K562 (cell line): ENCODE measurements at regions not wholly inside any gene's neighbourhood (a gene's known extent, or its start where the extent isn't known, plus 50 kb on each side); places are given as distances from the start of the nearest gene placed in this dataset.

ENCODE experiments used
- ETS2 ChIP-seq: IDR thresholded peaks from 2 replicates; pipeline ENCODE4 v1.6.1; 2016; ENCODE audit warnings: borderline replicate concordance, missing genetic modification characterization, mild to moderate bottlenecking, moderate library complexity, missing compliant biosample characterization; ENCODE audit not compliant: poor library complexity, severe bottlenecking
- MAFK ChIP-seq: IDR thresholded peaks from 2 replicates; pipeline ENCODE4 v1.6.1; 2011; ENCODE audit warnings: low read length, improper control_type of control experiment
- NFIC ChIP-seq: fragments of 450-650 bp; IDR thresholded peaks from 2 replicates; pipeline ENCODE4 v1.6.1; 2017; ENCODE audit warnings: mild to moderate bottlenecking, inconsistent platforms
- PYGO2 ChIP-seq: fragments of 450-650 bp; IDR thresholded peaks from 2 replicates; pipeline ENCODE4 v1.6.1; 2016; ENCODE audit warnings: mild to moderate bottlenecking, missing genetic modification characterization, moderate library complexity, missing compliant biosample characterization
- RBM34 ChIP-seq: fragments of 200-400 bp; formaldehyde crosslinking; IDR thresholded peaks from 2 replicates; pipeline ENCODE4 v1.6.1; 2018; ENCODE audit warnings: low read length, borderline replicate concordance; ENCODE audit not compliant: insufficient read depth
- SIRT6 ChIP-seq: IDR thresholded peaks from one replicate; pipeline ENCODE4 v1.6.1; 2012; ENCODE audit warnings: low read depth, mild to moderate bottlenecking, control low read depth, inconsistent platforms, low read length, moderate library complexity
- TCFL5 ChIP-seq: fragments of 250-450 bp; sonication (Bioruptor Pico); conservative IDR thresholded peaks from 2 replicates; pipeline ENCODE4 v1.6.1; 2021; ENCODE audit warnings: mild to moderate bottlenecking, moderate library complexity, matching md5 sums
- ZNF282 ChIP-seq: sonication (generic); formaldehyde crosslinking; IDR thresholded peaks from 2 replicates; pipeline ENCODE4 v1.8.1; 2023; ENCODE audit warnings: missing genetic modification reagents
- ZNF407 ChIP-seq: fragments of 450-650 bp; IDR thresholded peaks from 2 replicates; pipeline ENCODE4 v1.6.1; 2016; ENCODE audit warnings: low read depth

- TF ChIP-seq TCFL5 (CRISPR knock-in tag) (no peak), ZNF407 (no peak), MAFK (no peak), ETS2 (tag) (no peak), RBM34 (no peak), NFIC (no peak), ZNF282 (no peak), SIRT6 (no peak), PYGO2 (tag) (no peak)
Observed at GRCh38 chr18:38198956-38199355, 633.4 kb upstream of the CELF4 start (continued).
